A673 (cell line): ENCODE measurements at regions not wholly inside any gene's neighbourhood (a gene's known extent, or its start where the extent isn't known, plus 50 kb on each side); places are given as distances from the start of the nearest gene placed in this dataset.

Source experiments
- BruUV-seq: library from RNA; stranded (reverse); fragments of 400-500 nt; replicated peaks from 2 replicates; lab custom pipeline; 2021; lab: Mats Ljungman, UMichigan
- CTCF ChIA-PET: fragments of 300-600 bp; sonication (Branson Sonifier 250); formaldehyde crosslinking; loops from one replicate; lab custom pipeline; 2022; ENCODE audit warnings: antibody characterized with exemption; lab: Charles Lee
- POLR2A ChIA-PET: fragments of 300-600 bp; sonication (Branson Sonifier 250); formaldehyde crosslinking; loops from one replicate; lab custom pipeline; 2022; ENCODE audit warnings: antibody characterized with exemption; ENCODE audit not compliant: low non-redundant PET; lab: Charles Lee
- DNase-seq: peaks from one replicate; pipeline ENCODE4 v3.0.0-alpha.2; 2015; ENCODE audit warnings: low spot score
- H3K27ac ChIP-seq: fragments of 200-600 bp; sonication (generic); 2 replicates; pipeline ENCODE4 v1.5.1; 2016; ENCODE audit warnings: mixed run types, low read depth, mild to moderate bottlenecking, mixed read lengths, antibody characterized with exemption, low read length; ENCODE audit not compliant: poor library complexity, severe bottlenecking
- H3K27me3 ChIP-seq: fragments of 200-600 bp; sonication (generic); replicated peaks from 2 replicates; pipeline ENCODE4 v1.6.1; 2017; ENCODE audit warnings: mixed run types, low read depth, mild to moderate bottlenecking, mixed read lengths, antibody characterized with exemption, low read length; ENCODE audit not compliant: insufficient read depth, poor library complexity
- H3K36me3 ChIP-seq: fragments of 200-600 bp; sonication (generic); 2 replicates; pipeline ENCODE4 v1.6.1; 2016; ENCODE audit warnings: mixed run types, mild to moderate bottlenecking, mixed read lengths, antibody characterized with exemption, low read length; ENCODE audit not compliant: insufficient read depth, poor library complexity, severe bottlenecking
- H3K4me1 ChIP-seq: fragments of 200-600 bp; sonication (generic); 2 replicates; pipeline ENCODE4 v1.6.1; 2017; ENCODE audit warnings: mixed run types, mild to moderate bottlenecking, mixed read lengths, antibody characterized with exemption, low read length; ENCODE audit not compliant: insufficient read depth, poor library complexity, severe bottlenecking
- H3K4me3 ChIP-seq: fragments of 200-600 bp; sonication (generic); 2 replicates; pipeline ENCODE4 v1.5.1; 2016; ENCODE audit warnings: low read depth, mixed run types, mild to moderate bottlenecking, mixed read lengths, low read length; ENCODE audit not compliant: poor library complexity, severe bottlenecking
- H3K9me3 ChIP-seq: fragments of 200-600 bp; sonication (generic); 2 replicates; pipeline ENCODE4 v1.6.1; 2016; ENCODE audit warnings: mixed run types, low read depth, mild to moderate bottlenecking, mixed read lengths, antibody characterized with exemption, low read length; ENCODE audit not compliant: poor library complexity, severe bottlenecking
- EZH2 ChIP-seq: fragments of 200-600 bp; sonication (generic); IDR thresholded peaks from 2 replicates; pipeline ENCODE4 v1.6.1; 2017; ENCODE audit warnings: borderline replicate concordance, low read depth, mild to moderate bottlenecking, mixed read lengths, antibody characterized with exemption, low read length; ENCODE audit not compliant: poor library complexity, severe bottlenecking
- intact Hi-C: fragments of 100-400 bp; cut with micrococcal nuclease; formaldehyde crosslinking; loops from one replicate; pipeline ENCODE4 v1.10.0; 2022; ENCODE audit not compliant: unreplicated experiment
- TF ChIP-seq, protein P1 (sequence below): fragments of 300-800, 200-600 bp; sonication (generic); conservative IDR thresholded peaks from 2 replicates; pipeline ENCODE4 v1.5.1; 2017; ENCODE audit warnings: low read depth, mild to moderate bottlenecking, antibody characterized with exemption, low read length, moderate library complexity, mixed read lengths

- no peaks in the 10 kb centered on the region for H3K27me3 ChIP-seq
- no TSS peak for BruUV-seq
- no peaks in the 10 kb centered on the region for H3K36me3 ChIP-seq
- ChIA-PET CTCF (no interaction called here), POLR2A (no interaction called here)
- H3K9me3 ChIP-seq = no peaks in the 10 kb centered on the region
- DNase-seq = no peak
- H3K4me1 ChIP-seq = no peaks in the 10 kb centered on the region
- intact Hi-C loops = no loop called here
- no peak overlapping the region for H3K27ac ChIP-seq
- no peak overlapping the region for H3K4me3 ChIP-seq
- TF ChIP-seq, protein P1, sequence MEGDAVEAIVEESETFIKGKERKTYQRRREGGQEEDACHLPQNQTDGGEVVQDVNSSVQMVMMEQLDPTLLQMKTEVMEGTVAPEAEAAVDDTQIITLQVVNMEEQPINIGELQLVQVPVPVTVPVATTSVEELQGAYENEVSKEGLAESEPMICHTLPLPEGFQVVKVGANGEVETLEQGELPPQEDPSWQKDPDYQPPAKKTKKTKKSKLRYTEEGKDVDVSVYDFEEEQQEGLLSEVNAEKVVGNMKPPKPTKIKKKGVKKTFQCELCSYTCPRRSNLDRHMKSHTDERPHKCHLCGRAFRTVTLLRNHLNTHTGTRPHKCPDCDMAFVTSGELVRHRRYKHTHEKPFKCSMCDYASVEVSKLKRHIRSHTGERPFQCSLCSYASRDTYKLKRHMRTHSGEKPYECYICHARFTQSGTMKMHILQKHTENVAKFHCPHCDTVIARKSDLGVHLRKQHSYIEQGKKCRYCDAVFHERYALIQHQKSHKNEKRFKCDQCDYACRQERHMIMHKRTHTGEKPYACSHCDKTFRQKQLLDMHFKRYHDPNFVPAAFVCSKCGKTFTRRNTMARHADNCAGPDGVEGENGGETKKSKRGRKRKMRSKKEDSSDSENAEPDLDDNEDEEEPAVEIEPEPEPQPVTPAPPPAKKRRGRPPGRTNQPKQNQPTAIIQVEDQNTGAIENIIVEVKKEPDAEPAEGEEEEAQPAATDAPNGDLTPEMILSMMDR = no peak
- no peak for TF ChIP-seq EZH2
Measured at GRCh38 chr4:126553248-126553647, 1079.5 kb upstream of the INTU start.

GRCh38 chr4:126558596-126558995 lies 1074.2 kb upstream of the INTU start:
- H3K36me3 ChIP-seq = no peaks in the 10 kb centered on the region
- no peak for TF ChIP-seq EZH2
- TF ChIP-seq, protein P1 = no peak
- no peaks in the 10 kb centered on the region for H3K4me1 ChIP-seq
- H3K27me3 ChIP-seq = no peaks in the 10 kb centered on the region
- CTCF ChIA-PET = no interaction called here
- POLR2A ChIA-PET = no interaction called here
- DNase-seq = no peak
- intact Hi-C loops = no loop called here
- H3K27ac ChIP-seq = no peak overlapping the region
- no TSS peak for BruUV-seq
- H3K9me3 ChIP-seq = no peaks in the 10 kb centered on the region
- no peak overlapping the region for H3K4me3 ChIP-seq

GRCh38 chr4:126559961-126560360 lies 1072.8 kb upstream of the INTU start:
- Histone ChIP-seq H3K4me3 (no peak overlapping the region), H3K27me3 (no peaks in the 10 kb centered on the region), H3K27ac (no peak overlapping the region), H3K4me1 (no peaks in the 10 kb centered on the region), H3K9me3 (no peaks in the 10 kb centered on the region), H3K36me3 (no peaks in the 10 kb centered on the region)
- ChIA-PET CTCF (no interaction called here), POLR2A (no interaction called here)
- intact Hi-C loops = no loop called here
- TF ChIP-seq, protein P1 = no peak
- no peak for TF ChIP-seq EZH2
- DNase-seq = no peak
- no TSS peak for BruUV-seq
